Cardiac muscle cell (in vitro differentiated cells and primary cell): ENCODE measurements at regions not wholly inside any gene's neighbourhood (a gene's known extent, or its start where the extent isn't known, plus 50 kb on each side); places are given as distances from the start of the nearest gene placed in this dataset.

ENCODE experiments used
- DNase-seq, 2 donors: peaks; one replicate each; pipeline versions ENCODE4 v3.0.0 to v3.0.0-alpha.2; 2010 to 2017; ENCODE audit warnings: low read depth in 1 of 2, low spot score in 1 of 2
- H3K27ac ChIP-seq: fragments of 200-600 bp; sonication (generic); 2 replicates; pipeline ENCODE4 v1.5.1; 2016
- H3K27me3 ChIP-seq: fragments of 200-600 bp; sonication (generic); 2 replicates; pipeline ENCODE4 v1.6.0; 2016; ENCODE audit warnings: control low read depth
- H3K36me3 ChIP-seq: fragments of 200-600 bp; sonication (generic); 2 replicates; pipeline ENCODE4 v1.5.1; 2016; ENCODE audit warnings: control low read depth
- H3K4me1 ChIP-seq: fragments of 200-600 bp; sonication (generic); 2 replicates; pipeline ENCODE4 v1.8.1; 2017; ENCODE audit warnings: low read depth, mild to moderate bottlenecking, mixed run types
- H3K4me3 ChIP-seq: fragments of 200-600 bp; sonication (generic); 2 replicates; pipeline ENCODE4 v1.5.1; 2016; ENCODE audit warnings: mild to moderate bottlenecking
- H3K9me3 ChIP-seq: fragments of 200-600 bp; sonication (generic); 2 replicates; pipeline ENCODE4 v1.5.1; 2017; ENCODE audit warnings: low read depth, mild to moderate bottlenecking, control low read depth
- CTCF ChIP-seq: IDR thresholded peaks from 2 replicates; pipeline ENCODE4 v1.5.1; 2012; ENCODE audit warnings: low read depth, mild to moderate bottlenecking, low read length

- no peaks in the 10 kb centered on the region for H3K4me1 ChIP-seq
- H3K36me3 ChIP-seq, result no peaks in the 10 kb centered on the region
- no peak for DNase-seq
- TF ChIP-seq CTCF, result no peak
- no peaks in the 10 kb centered on the region for H3K9me3 ChIP-seq
- H3K27ac ChIP-seq, result no peak overlapping the region
- H3K27me3 ChIP-seq, result no peaks in the 10 kb centered on the region
- no peak overlapping the region for H3K4me3 ChIP-seq
Measured at GRCh38 chr3:13201851-13202250, 128.6 kb upstream of the IQSEC1 start.

- no peak overlapping the region for H3K4me3 ChIP-seq
- H3K36me3 ChIP-seq, result no peaks in the 10 kb centered on the region
- no peaks in the 10 kb centered on the region for H3K4me1 ChIP-seq
- peak; percentile 6 to 74 for DNase-seq
- H3K27ac ChIP-seq, result no peak overlapping the region
- H3K27me3 ChIP-seq, result no peaks in the 10 kb centered on the region
- H3K9me3 ChIP-seq, result no peaks in the 10 kb centered on the region
- TF ChIP-seq CTCF, result no peak
Measured at GRCh38 chr3:13200946-13201345, 127.7 kb upstream of the IQSEC1 start.

- no peaks in the 10 kb centered on the region for H3K9me3 ChIP-seq
- no peak overlapping the region for H3K27ac ChIP-seq
- no peaks in the 10 kb centered on the region for H3K27me3 ChIP-seq
- no peak overlapping the region for H3K4me3 ChIP-seq
- DNase-seq, result no peak
- no peaks in the 10 kb centered on the region for H3K4me1 ChIP-seq
- no peaks in the 10 kb centered on the region for H3K36me3 ChIP-seq
- no peak for TF ChIP-seq CTCF
Measured at GRCh38 chr3:13200465-13200864, 127.2 kb upstream of the IQSEC1 start.

GRCh38 chr3:13199899-13200451 lies 126.7 kb upstream of the IQSEC1 start:
- no peaks in the 10 kb centered on the region for H3K9me3 ChIP-seq
- H3K36me3 ChIP-seq, result no peaks in the 10 kb centered on the region
- TF ChIP-seq CTCF, result no peak
- H3K27ac ChIP-seq, result no peak overlapping the region
- H3K27me3 ChIP-seq, result no peaks in the 10 kb centered on the region
- no peaks in the 10 kb centered on the region for H3K4me1 ChIP-seq
- H3K4me3 ChIP-seq, result no peak overlapping the region
- no peak for DNase-seq

GRCh38 chr3:13199006-13199776 lies 126.0 kb upstream of the IQSEC1 start:
- Histone ChIP-seq H3K36me3 (no peaks in the 10 kb centered on the region), H3K27me3 (no peaks in the 10 kb centered on the region), H3K4me1 (no peaks in the 10 kb centered on the region), H3K9me3 (no peaks in the 10 kb centered on the region), H3K4me3 (no peak overlapping the region), H3K27ac (no peak overlapping the region)
- no peak for TF ChIP-seq CTCF
- no peak for DNase-seq
